GM23338 (cell line): ENCODE measurements at regions not wholly inside any gene's neighbourhood (a gene's known extent, or its start where the extent isn't known, plus 50 kb on each side); places are given as distances from the start of the nearest gene placed in this dataset.

Experiments used
- ATAC-seq: fragments of 200-7000 bp; cut with Tn5 transposase; 3 replicates; pipeline ENCODE4 v1.9.1; 2020
- DNase-seq: peaks from one replicate; pipeline ENCODE4 v3.0.0-alpha.2; 2015; ENCODE audit warnings: low spot score
- H2AFZ ChIP-seq: fragments of 200-600 bp; sonication (generic); 2 replicates; pipeline ENCODE4 v1.8.0; 2016; ENCODE audit warnings: antibody characterized with exemption, mild to moderate bottlenecking, moderate library complexity
- H3F3A ChIP-seq: fragments of 200-600 bp; sonication (generic); replicated peaks from 2 replicates; pipeline ENCODE4 v1.8.0; 2017; ENCODE audit warnings: antibody characterized with exemption, mixed run types, low read depth
- H3K27ac ChIP-seq: fragments of 200-600 bp; sonication (generic); 2 replicates; pipeline ENCODE4 v1.6.1; 2016; ENCODE audit warnings: low read depth
- H3K27me3 ChIP-seq: fragments of 200-600 bp; sonication (generic); 2 replicates; pipeline ENCODE4 v1.8.0; 2016; ENCODE audit warnings: mild to moderate bottlenecking, mixed run types, moderate library complexity; ENCODE audit not compliant: insufficient read depth
- H3K36me3 ChIP-seq: fragments of 200-600 bp; sonication (generic); 2 replicates; pipeline ENCODE4 v1.8.0; 2016; ENCODE audit warnings: mild to moderate bottlenecking; ENCODE audit not compliant: insufficient read depth
- H3K4me1 ChIP-seq: fragments of 200-600 bp; sonication (generic); 2 replicates; pipeline ENCODE4 v1.8.0; 2016; ENCODE audit warnings: mild to moderate bottlenecking, moderate library complexity; ENCODE audit not compliant: insufficient read depth
- H3K4me2 ChIP-seq: fragments of 200-600 bp; sonication (generic); 2 replicates; pipeline ENCODE4 v1.7.1; 2017; ENCODE audit warnings: mixed run types
- H3K4me3 ChIP-seq: fragments of 200-600 bp; sonication (generic); 2 replicates; pipeline ENCODE4 v1.6.1; 2016; ENCODE audit warnings: mixed run types
- H3K79me2 ChIP-seq: fragments of 200-600 bp; sonication (generic); replicated peaks from 2 replicates; pipeline ENCODE4 v1.8.0; 2017; ENCODE audit warnings: mild to moderate bottlenecking; ENCODE audit not compliant: insufficient read depth
- H3K9me2 ChIP-seq: fragments of 200-600 bp; sonication (generic); 2 replicates; pipeline ENCODE4 v1.8.0; 2017; ENCODE audit not compliant: insufficient read depth
- H4K20me1 ChIP-seq: fragments of 200-600 bp; sonication (generic); replicated peaks from 2 replicates; pipeline ENCODE4 v1.8.0; 2017; ENCODE audit warnings: mild to moderate bottlenecking; ENCODE audit not compliant: insufficient read depth
- H3K27ac Mint-ChIP-seq: 2 replicates; pipeline ENCODE4 v1.8.0; 2020; ENCODE audit warnings: inconsistent platforms, mild to moderate bottlenecking, moderate library complexity, mixed read lengths
- H3K27me3 Mint-ChIP-seq: 3 replicates; pipeline ENCODE4 v1.8.0; 2022; ENCODE audit warnings: low read depth, mild to moderate bottlenecking, moderate library complexity, mixed read lengths, inconsistent platforms; ENCODE audit not compliant: insufficient read depth, poor library complexity
- H3K36me3 Mint-ChIP-seq: 3 replicates; pipeline ENCODE4 v1.8.0; 2021; ENCODE audit warnings: low read depth, mild to moderate bottlenecking, inconsistent platforms, moderate library complexity, mixed read lengths
- H3K4me1 Mint-ChIP-seq: 3 replicates; pipeline ENCODE4 v1.8.0; 2020; ENCODE audit warnings: mild to moderate bottlenecking, inconsistent platforms, mixed read lengths
- H3K4me3 Mint-ChIP-seq: 3 replicates; pipeline ENCODE4 v1.8.0; 2021; ENCODE audit warnings: moderate library complexity, mild to moderate bottlenecking, inconsistent platforms, mixed read lengths
- H3K9me3 Mint-ChIP-seq: 3 replicates; pipeline ENCODE4 v1.8.0; 2020; ENCODE audit warnings: moderate library complexity, mild to moderate bottlenecking, inconsistent platforms, mixed read lengths
- EZH2 ChIP-seq: fragments of 200-600 bp; sonication (generic); IDR thresholded peaks from one replicate; pipeline ENCODE4 v1.8.0; 2017; ENCODE audit warnings: antibody characterized with exemption, mild to moderate bottlenecking, low read depth; ENCODE audit not compliant: unreplicated experiment
- EZH2phosphoT487 ChIP-seq: fragments of 200-600 bp; sonication (generic); IDR thresholded peaks from one replicate; pipeline ENCODE4 v1.8.1; 2018; ENCODE audit warnings: antibody characterized with exemption; ENCODE audit not compliant: unreplicated experiment
- JUNB ChIP-seq: IDR thresholded peaks from one replicate; pipeline ENCODE4 v1.6.1; 2016; ENCODE audit warnings: antibody characterized with exemption; ENCODE audit not compliant: unreplicated experiment
- STAT1 ChIP-seq: IDR thresholded peaks from one replicate; pipeline ENCODE4 v1.6.1; 2016; ENCODE audit warnings: antibody characterized with exemption; ENCODE audit not compliant: unreplicated experiment
- ZNF331 ChIP-seq: fragments of 250-450 bp; sonication (Bioruptor Pico); IDR thresholded peaks from 2 replicates; pipeline ENCODE4 v1.5.0; 2020; ENCODE audit warnings: low read depth, mild to moderate bottlenecking, moderate library complexity
- TF ChIP-seq, protein P1 (sequence below), 2 experiments: fragments of 200-600 bp in 1 of 2; sonication (generic) in 1 of 2; conservative IDR thresholded peaks; 2 replicates each; pipeline versions ENCODE4 v1.5.1 to v1.6.1; 2016 to 2017; ENCODE audit warnings: antibody characterized with exemption in 2 of 2, low read depth in 2 of 2, mild to moderate bottlenecking in 2 of 2, moderate library complexity in 1 of 2
- TF ChIP-seq, protein P2 (sequence below): IDR thresholded peaks from one replicate; pipeline ENCODE4 v1.6.1; 2018; ENCODE audit warnings: antibody characterized with exemption; ENCODE audit not compliant: unreplicated experiment

DNA sequence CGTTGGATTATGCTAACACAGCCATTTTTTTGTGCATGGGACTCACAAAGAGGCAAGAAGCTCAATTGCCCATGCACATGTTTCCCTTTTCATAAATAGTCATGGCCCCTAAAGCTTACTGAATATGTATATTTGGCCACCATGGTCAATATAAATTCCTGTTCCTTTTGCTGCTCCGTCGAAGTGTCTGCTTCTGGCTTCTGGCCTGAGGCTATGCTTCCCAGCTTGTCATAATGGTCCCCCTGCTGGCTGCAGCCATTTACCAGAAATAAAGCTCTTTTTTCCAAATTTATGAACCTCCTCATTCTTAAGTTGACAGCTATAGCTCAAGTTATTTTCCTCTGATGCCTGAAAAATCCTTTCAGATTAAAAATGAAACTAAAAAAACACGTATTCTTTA is 602.1 kb downstream of the VGLL3 start:
- Mint-ChIP-seq H3K36me3 (peaks cover 26% of the 10 kb centered on the region), H3K4me3 (no peak overlapping the region), H3K27ac (no peak overlapping the region), H3K27me3 (peaks cover 2% of the 10 kb centered on the region), H3K4me1 (peaks cover 19% of the 10 kb centered on the region), H3K9me3 (peaks cover 9% of the 10 kb centered on the region)
- no peak for TF ChIP-seq ZNF331 (CRISPR knock-in tag)
- TF ChIP-seq, protein P1, sequence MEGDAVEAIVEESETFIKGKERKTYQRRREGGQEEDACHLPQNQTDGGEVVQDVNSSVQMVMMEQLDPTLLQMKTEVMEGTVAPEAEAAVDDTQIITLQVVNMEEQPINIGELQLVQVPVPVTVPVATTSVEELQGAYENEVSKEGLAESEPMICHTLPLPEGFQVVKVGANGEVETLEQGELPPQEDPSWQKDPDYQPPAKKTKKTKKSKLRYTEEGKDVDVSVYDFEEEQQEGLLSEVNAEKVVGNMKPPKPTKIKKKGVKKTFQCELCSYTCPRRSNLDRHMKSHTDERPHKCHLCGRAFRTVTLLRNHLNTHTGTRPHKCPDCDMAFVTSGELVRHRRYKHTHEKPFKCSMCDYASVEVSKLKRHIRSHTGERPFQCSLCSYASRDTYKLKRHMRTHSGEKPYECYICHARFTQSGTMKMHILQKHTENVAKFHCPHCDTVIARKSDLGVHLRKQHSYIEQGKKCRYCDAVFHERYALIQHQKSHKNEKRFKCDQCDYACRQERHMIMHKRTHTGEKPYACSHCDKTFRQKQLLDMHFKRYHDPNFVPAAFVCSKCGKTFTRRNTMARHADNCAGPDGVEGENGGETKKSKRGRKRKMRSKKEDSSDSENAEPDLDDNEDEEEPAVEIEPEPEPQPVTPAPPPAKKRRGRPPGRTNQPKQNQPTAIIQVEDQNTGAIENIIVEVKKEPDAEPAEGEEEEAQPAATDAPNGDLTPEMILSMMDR (conservative IDR thresholded peaks at IDR 0.05; ENCODE audit: low read depth in 2 of 2): peak; percentile 28 to 41; a peak in 3 of 4 replicates
- no peak for TF ChIP-seq STAT1
- Histone ChIP-seq H3K9me2 (peaks cover 10% of the 10 kb centered on the region; the same call in 1 of the 2 replicates), H3K27ac (no peak overlapping the region), H4K20me1 (no peaks in the 10 kb centered on the region), H2AFZ (no peak overlapping the region), H3K4me2 (no peak overlapping the region), H3F3A (no peaks in the 10 kb centered on the region), H3K36me3 (no peaks in the 10 kb centered on the region), H3K4me1 (peaks cover 21% of the 10 kb centered on the region), H3K79me2 (no peaks in the 10 kb centered on the region), H3K27me3 (no peaks in the 10 kb centered on the region), H3K4me3 (no peak overlapping the region)
- DNase-seq: peak; percentile 37
- ATAC-seq: no peak

DNA sequence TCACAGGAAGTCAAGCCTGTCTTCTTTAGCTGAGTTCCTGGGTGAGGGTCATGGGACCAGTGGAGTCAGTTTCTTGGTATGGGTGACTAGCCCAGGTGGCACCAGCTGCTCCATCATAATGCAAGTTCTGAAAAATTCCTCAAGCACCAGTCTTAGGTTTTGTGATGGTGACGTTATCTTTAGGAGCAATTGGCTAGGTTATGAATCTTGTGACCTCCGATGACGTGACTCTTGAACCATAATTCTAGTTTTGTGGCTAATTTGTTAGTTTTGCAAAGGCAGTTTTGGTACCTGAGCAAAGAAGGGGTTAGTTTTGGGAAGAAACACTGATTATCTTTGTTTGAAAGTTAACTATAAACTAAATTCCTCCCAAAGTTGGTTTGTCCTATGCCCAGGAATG is 608.4 kb downstream of the VGLL3 start:
- H4K20me1 ChIP-seq: no peaks in the 10 kb centered on the region
- no peaks in the 10 kb centered on the region for H3K27me3 ChIP-seq
- DNase-seq (no peak), ATAC-seq (no peak)
- TF ChIP-seq, protein P1 (conservative IDR thresholded peaks at IDR 0.05; ENCODE audit: low read depth in 2 of 2): no peak
- TF ChIP-seq EZH2: no peak
- no peak for TF ChIP-seq ZNF331 (CRISPR knock-in tag)
- TF ChIP-seq EZH2phosphoT487: no peak
- H3K4me3 ChIP-seq: no peak overlapping the region
- H3K9me3 Mint-ChIP-seq: peaks cover under 1% of the 10 kb centered on the region; the same call in 1 of the 3 replicates
- H3K4me1 ChIP-seq: peaks cover 40% of the 10 kb centered on the region
- no peak overlapping the region for H3K4me2 ChIP-seq
- H3F3A ChIP-seq: no peaks in the 10 kb centered on the region
- no peak overlapping the region for H2AFZ ChIP-seq
- peaks cover 15% of the 10 kb centered on the region for H3K9me2 ChIP-seq
- H3K4me3 Mint-ChIP-seq: no peak overlapping the region
- peaks cover 4% of the 10 kb centered on the region for H3K27me3 Mint-ChIP-seq
- H3K27ac ChIP-seq: no peak overlapping the region
- peaks cover 7% of the 10 kb centered on the region for H3K36me3 Mint-ChIP-seq
- no peaks in the 10 kb centered on the region for H3K36me3 ChIP-seq
- H3K4me1 Mint-ChIP-seq: peaks cover 52% of the 10 kb centered on the region
- no peak overlapping the region for H3K27ac Mint-ChIP-seq
- H3K79me2 ChIP-seq: no peaks in the 10 kb centered on the region

DNA sequence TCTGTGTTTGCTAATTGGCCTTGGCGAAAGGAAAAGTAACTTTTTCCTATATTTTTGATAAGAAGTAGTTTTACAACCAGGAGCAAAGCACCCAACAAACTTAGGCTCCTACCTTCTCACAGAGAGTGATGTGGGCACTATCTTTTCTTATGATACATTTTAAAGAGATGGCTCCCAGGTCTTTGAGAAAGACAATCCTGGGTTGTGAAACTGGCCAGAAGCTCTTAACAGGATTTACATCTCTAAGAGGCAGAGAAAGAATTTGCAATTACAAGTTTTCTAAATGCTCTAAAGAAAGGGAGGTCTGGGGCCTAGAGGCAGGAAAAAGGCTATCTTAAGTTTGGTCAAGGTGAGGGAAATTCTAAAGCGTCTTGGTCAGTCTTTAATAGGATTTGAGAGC is 609.7 kb downstream of the VGLL3 start:
- no peaks in the 10 kb centered on the region for H4K20me1 ChIP-seq
- Mint-ChIP-seq H3K4me1 (peaks cover 42% of the 10 kb centered on the region), H3K27me3 (peaks cover 2% of the 10 kb centered on the region), H3K4me3 (peak overlapping the region; percentile 7; the same call in 1 of the 3 replicates), H3K27ac (no peak overlapping the region; the same call in 1 of the 2 replicates), H3K9me3 (no peaks in the 10 kb centered on the region), H3K36me3 (no peaks in the 10 kb centered on the region; the same call in 2 of the 3 replicates)
- H2AFZ ChIP-seq: no peak overlapping the region
- ATAC-seq (peak; percentile 90), DNase-seq (peak; percentile 71)
- H3F3A ChIP-seq: no peaks in the 10 kb centered on the region
- H3K4me2 ChIP-seq: peak overlapping the region; percentile 12
- H3K27ac ChIP-seq: no peak overlapping the region
- no peaks in the 10 kb centered on the region for H3K36me3 ChIP-seq
- no peaks in the 10 kb centered on the region for H3K79me2 ChIP-seq
- H3K27me3 ChIP-seq: no peaks in the 10 kb centered on the region
- no peak overlapping the region for H3K4me3 ChIP-seq
- peaks cover 14% of the 10 kb centered on the region for H3K9me2 ChIP-seq
- peaks cover 31% of the 10 kb centered on the region for H3K4me1 ChIP-seq
- TF ChIP-seq, protein P2, sequence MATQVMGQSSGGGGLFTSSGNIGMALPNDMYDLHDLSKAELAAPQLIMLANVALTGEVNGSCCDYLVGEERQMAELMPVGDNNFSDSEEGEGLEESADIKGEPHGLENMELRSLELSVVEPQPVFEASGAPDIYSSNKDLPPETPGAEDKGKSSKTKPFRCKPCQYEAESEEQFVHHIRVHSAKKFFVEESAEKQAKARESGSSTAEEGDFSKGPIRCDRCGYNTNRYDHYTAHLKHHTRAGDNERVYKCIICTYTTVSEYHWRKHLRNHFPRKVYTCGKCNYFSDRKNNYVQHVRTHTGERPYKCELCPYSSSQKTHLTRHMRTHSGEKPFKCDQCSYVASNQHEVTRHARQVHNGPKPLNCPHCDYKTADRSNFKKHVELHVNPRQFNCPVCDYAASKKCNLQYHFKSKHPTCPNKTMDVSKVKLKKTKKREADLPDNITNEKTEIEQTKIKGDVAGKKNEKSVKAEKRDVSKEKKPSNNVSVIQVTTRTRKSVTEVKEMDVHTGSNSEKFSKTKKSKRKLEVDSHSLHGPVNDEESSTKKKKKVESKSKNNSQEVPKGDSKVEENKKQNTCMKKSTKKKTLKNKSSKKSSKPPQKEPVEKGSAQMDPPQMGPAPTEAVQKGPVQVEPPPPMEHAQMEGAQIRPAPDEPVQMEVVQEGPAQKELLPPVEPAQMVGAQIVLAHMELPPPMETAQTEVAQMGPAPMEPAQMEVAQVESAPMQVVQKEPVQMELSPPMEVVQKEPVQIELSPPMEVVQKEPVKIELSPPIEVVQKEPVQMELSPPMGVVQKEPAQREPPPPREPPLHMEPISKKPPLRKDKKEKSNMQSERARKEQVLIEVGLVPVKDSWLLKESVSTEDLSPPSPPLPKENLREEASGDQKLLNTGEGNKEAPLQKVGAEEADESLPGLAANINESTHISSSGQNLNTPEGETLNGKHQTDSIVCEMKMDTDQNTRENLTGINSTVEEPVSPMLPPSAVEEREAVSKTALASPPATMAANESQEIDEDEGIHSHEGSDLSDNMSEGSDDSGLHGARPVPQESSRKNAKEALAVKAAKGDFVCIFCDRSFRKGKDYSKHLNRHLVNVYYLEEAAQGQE: no peak
- TF ChIP-seq EZH2 (no peak), JUNB (no peak)
